HL-60 (cell line): ENCODE measurements at regions not wholly inside any gene's neighbourhood (a gene's known extent, or its start where the extent isn't known, plus 50 kb on each side); places are given as distances from the start of the nearest gene placed in this dataset.

ENCODE experiments used
- GABPA ChIP-seq: IDR thresholded peaks from 2 replicates; pipeline ENCODE4 v1.6.1; 2012; ENCODE audit warnings: low read depth
- POLR2AphosphoS5 ChIP-seq: IDR thresholded peaks from 2 replicates; pipeline ENCODE4 v1.6.1; 2012; ENCODE audit warnings: low read depth
- SPI1 ChIP-seq: IDR thresholded peaks from 2 replicates; pipeline ENCODE4 v1.6.1; 2012; ENCODE audit warnings: low read depth, mild to moderate bottlenecking, borderline replicate concordance
- TF ChIP-seq, protein P1 (sequence below): IDR thresholded peaks from one replicate; pipeline ENCODE4 v1.5.1; 2011; ENCODE audit warnings: low read length, control low read depth, inconsistent platforms; ENCODE audit not compliant: insufficient read depth
- TF ChIP-seq, protein P2 (sequence below): IDR thresholded peaks from 2 replicates; pipeline ENCODE4 v1.6.1; 2012; ENCODE audit warnings: low read depth; ENCODE audit not compliant: insufficient replicate concordance

- TF ChIP-seq, protein P1, sequence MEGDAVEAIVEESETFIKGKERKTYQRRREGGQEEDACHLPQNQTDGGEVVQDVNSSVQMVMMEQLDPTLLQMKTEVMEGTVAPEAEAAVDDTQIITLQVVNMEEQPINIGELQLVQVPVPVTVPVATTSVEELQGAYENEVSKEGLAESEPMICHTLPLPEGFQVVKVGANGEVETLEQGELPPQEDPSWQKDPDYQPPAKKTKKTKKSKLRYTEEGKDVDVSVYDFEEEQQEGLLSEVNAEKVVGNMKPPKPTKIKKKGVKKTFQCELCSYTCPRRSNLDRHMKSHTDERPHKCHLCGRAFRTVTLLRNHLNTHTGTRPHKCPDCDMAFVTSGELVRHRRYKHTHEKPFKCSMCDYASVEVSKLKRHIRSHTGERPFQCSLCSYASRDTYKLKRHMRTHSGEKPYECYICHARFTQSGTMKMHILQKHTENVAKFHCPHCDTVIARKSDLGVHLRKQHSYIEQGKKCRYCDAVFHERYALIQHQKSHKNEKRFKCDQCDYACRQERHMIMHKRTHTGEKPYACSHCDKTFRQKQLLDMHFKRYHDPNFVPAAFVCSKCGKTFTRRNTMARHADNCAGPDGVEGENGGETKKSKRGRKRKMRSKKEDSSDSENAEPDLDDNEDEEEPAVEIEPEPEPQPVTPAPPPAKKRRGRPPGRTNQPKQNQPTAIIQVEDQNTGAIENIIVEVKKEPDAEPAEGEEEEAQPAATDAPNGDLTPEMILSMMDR: no peak
- TF ChIP-seq, protein P2, sequence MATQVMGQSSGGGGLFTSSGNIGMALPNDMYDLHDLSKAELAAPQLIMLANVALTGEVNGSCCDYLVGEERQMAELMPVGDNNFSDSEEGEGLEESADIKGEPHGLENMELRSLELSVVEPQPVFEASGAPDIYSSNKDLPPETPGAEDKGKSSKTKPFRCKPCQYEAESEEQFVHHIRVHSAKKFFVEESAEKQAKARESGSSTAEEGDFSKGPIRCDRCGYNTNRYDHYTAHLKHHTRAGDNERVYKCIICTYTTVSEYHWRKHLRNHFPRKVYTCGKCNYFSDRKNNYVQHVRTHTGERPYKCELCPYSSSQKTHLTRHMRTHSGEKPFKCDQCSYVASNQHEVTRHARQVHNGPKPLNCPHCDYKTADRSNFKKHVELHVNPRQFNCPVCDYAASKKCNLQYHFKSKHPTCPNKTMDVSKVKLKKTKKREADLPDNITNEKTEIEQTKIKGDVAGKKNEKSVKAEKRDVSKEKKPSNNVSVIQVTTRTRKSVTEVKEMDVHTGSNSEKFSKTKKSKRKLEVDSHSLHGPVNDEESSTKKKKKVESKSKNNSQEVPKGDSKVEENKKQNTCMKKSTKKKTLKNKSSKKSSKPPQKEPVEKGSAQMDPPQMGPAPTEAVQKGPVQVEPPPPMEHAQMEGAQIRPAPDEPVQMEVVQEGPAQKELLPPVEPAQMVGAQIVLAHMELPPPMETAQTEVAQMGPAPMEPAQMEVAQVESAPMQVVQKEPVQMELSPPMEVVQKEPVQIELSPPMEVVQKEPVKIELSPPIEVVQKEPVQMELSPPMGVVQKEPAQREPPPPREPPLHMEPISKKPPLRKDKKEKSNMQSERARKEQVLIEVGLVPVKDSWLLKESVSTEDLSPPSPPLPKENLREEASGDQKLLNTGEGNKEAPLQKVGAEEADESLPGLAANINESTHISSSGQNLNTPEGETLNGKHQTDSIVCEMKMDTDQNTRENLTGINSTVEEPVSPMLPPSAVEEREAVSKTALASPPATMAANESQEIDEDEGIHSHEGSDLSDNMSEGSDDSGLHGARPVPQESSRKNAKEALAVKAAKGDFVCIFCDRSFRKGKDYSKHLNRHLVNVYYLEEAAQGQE: no peak
- TF ChIP-seq POLR2AphosphoS5 (no peak), GABPA (no peak), SPI1 (no peak)
Observed at GRCh38 chr5:118193194-118193905, 795.0 kb downstream of the DTWD2 start.
